SJCRH30 (cell line): ENCODE measurements at regions not wholly inside any gene's neighbourhood (a gene's known extent, or its start where the extent isn't known, plus 50 kb on each side); places are given as distances from the start of the nearest gene placed in this dataset.
"Not testable (repeated sequence)": the region's sequence is repeated elsewhere in the genome, so short reads cannot be mapped to it uniquely, and the experiment has no call there.

ENCODE experiments used
- DNase-seq, 2 experiments: peaks; one replicate each; pipeline ENCODE4 v3.0.0-alpha.2; 2015 to 2020
- H3K27ac ChIP-seq: fragments of 250-450 bp; sonication (Bioruptor Pico); 2 replicates; pipeline ENCODE4 v1.5.1; 2020; ENCODE audit warnings: mild to moderate bottlenecking, moderate library complexity
- H3K27me3 ChIP-seq: fragments of 250-450 bp; sonication (Bioruptor Pico); 2 replicates; pipeline ENCODE4 v1.5.1; 2020; ENCODE audit warnings: mild to moderate bottlenecking, moderate library complexity
- H3K36me3 ChIP-seq: fragments of 250-450 bp; sonication (Bioruptor Pico); 2 replicates; pipeline ENCODE4 v1.5.1; 2020; ENCODE audit warnings: mild to moderate bottlenecking, moderate library complexity
- H3K4me1 ChIP-seq: fragments of 250-450 bp; sonication (Bioruptor Pico); 2 replicates; pipeline ENCODE4 v1.5.1; 2020; ENCODE audit warnings: mild to moderate bottlenecking, moderate library complexity
- H3K4me3 ChIP-seq: fragments of 250-450 bp; sonication (Bioruptor Pico); 2 replicates; pipeline ENCODE4 v1.5.1; 2020; ENCODE audit warnings: mild to moderate bottlenecking, moderate library complexity
- H3K9me3 ChIP-seq: fragments of 250-450 bp; sonication (Bioruptor Pico); replicated peaks from 2 replicates; pipeline ENCODE4 v1.5.1; 2020; ENCODE audit warnings: mild to moderate bottlenecking, moderate library complexity

- Histone ChIP-seq H3K27me3 (no peaks in the 10 kb centered on the region), H3K4me3 (no peak overlapping the region), H3K36me3 (no peaks in the 10 kb centered on the region), H3K27ac (no peak overlapping the region), H3K9me3 (no peaks in the 10 kb centered on the region), H3K4me1 (no peaks in the 10 kb centered on the region)
- DNase-seq, result no peak
Measured at GRCh38 chr2:228956701-228957474, 314.2 kb downstream of the PID1 start.

GRCh38 chr2:228949831-228950230 lies 321.3 kb downstream of the PID1 start:
- no peak overlapping the region for H3K27ac ChIP-seq
- no peaks in the 10 kb centered on the region for H3K27me3 ChIP-seq
- no peak for DNase-seq
- H3K4me3 ChIP-seq, result no peak overlapping the region
- no peaks in the 10 kb centered on the region for H3K4me1 ChIP-seq
- no peaks in the 10 kb centered on the region for H3K9me3 ChIP-seq
- no peaks in the 10 kb centered on the region for H3K36me3 ChIP-seq

- no peak overlapping the region for H3K27ac ChIP-seq
- H3K4me1 ChIP-seq, result no peaks in the 10 kb centered on the region
- 0 out of 2 replicates have a peak, but pooled peaks cover 4% of the 10 kb centered on the region for H3K27me3 ChIP-seq
- H3K4me3 ChIP-seq, result no peak overlapping the region
- no peaks in the 10 kb centered on the region for H3K9me3 ChIP-seq
- H3K36me3 ChIP-seq, result no peaks in the 10 kb centered on the region
- no peak for DNase-seq
Measured at GRCh38 chr2:228945710-228946109, 325.4 kb downstream of the PID1 start.

- DNase-seq, result no peak
- Histone ChIP-seq H3K27me3 (0 out of 2 replicates have a peak, but pooled peaks cover 4% of the 10 kb centered on the region), H3K9me3 (no peaks in the 10 kb centered on the region), H3K4me1 (no peaks in the 10 kb centered on the region), H3K4me3 (no peak overlapping the region), H3K27ac (no peak overlapping the region), H3K36me3 (no peaks in the 10 kb centered on the region)
Measured at GRCh38 chr2:228942856-228943255, 328.2 kb downstream of the PID1 start.

GRCh38 chr2:228938629-228939028 lies 332.5 kb downstream of the PID1 start:
- Histone ChIP-seq H3K4me1 (no peaks in the 10 kb centered on the region), H3K27me3 (0 out of 2 replicates have a peak, but pooled peaks cover 4% of the 10 kb centered on the region), H3K36me3 (no peaks in the 10 kb centered on the region), H3K9me3 (no peaks in the 10 kb centered on the region), H3K4me3 (no peak overlapping the region), H3K27ac (no peak overlapping the region)
- no peak for DNase-seq

- no peaks in the 10 kb centered on the region for H3K4me1 ChIP-seq
- H3K27ac ChIP-seq, result no peak overlapping the region
- H3K36me3 ChIP-seq, result no peaks in the 10 kb centered on the region
- 0 out of 2 replicates have a peak, but pooled peaks cover 3% of the 10 kb centered on the region for H3K27me3 ChIP-seq
- no peak overlapping the region for H3K4me3 ChIP-seq
- DNase-seq, result no peak
- H3K9me3 ChIP-seq, result no peaks in the 10 kb centered on the region
Measured at GRCh38 chr2:228927028-228928010, 343.8 kb downstream of the PID1 start.

GRCh38 chr2:228919808-228920207 lies 351.3 kb downstream of the PID1 start:
- H3K27me3 ChIP-seq, result no peaks in the 10 kb centered on the region
- no peaks in the 10 kb centered on the region for H3K4me1 ChIP-seq
- no peak for DNase-seq
- no peak overlapping the region for H3K27ac ChIP-seq
- H3K9me3 ChIP-seq, result 0 out of 2 replicates have a peak, but pooled peaks cover 3% of the 10 kb centered on the region
- no peaks in the 10 kb centered on the region for H3K36me3 ChIP-seq
- no peak overlapping the region for H3K4me3 ChIP-seq

GRCh38 chr2:228917220-228917619 lies 353.9 kb downstream of the PID1 start:
- Histone ChIP-seq H3K36me3 (no peaks in the 10 kb centered on the region), H3K27me3 (no peaks in the 10 kb centered on the region), H3K4me1 (no peaks in the 10 kb centered on the region), H3K4me3 (no peak overlapping the region), H3K9me3 (0 out of 2 replicates have a peak, but pooled peaks cover 3% of the 10 kb centered on the region), H3K27ac (no peak overlapping the region)
- DNase-seq, result no peak

- no peaks in the 10 kb centered on the region for H3K36me3 ChIP-seq
- H3K27ac ChIP-seq, result no peak overlapping the region
- 0 out of 2 replicates have a peak, but pooled peaks cover 3% of the 10 kb centered on the region for H3K9me3 ChIP-seq
- no peaks in the 10 kb centered on the region for H3K27me3 ChIP-seq
- DNase-seq, result no peak
- no peak overlapping the region for H3K4me3 ChIP-seq
- no peaks in the 10 kb centered on the region for H3K4me1 ChIP-seq
Measured at GRCh38 chr2:228916416-228917090, 354.5 kb downstream of the PID1 start.

GRCh38 chr2:228913176-228913575 lies 357.9 kb downstream of the PID1 start:
- Histone ChIP-seq H3K9me3 (no peaks in the 10 kb centered on the region), H3K36me3 (no peaks in the 10 kb centered on the region), H3K27ac (no peak overlapping the region), H3K4me3 (no peak overlapping the region), H3K27me3 (no peaks in the 10 kb centered on the region), H3K4me1 (no peaks in the 10 kb centered on the region)
- no peak for DNase-seq

- H3K9me3 ChIP-seq, DNase-seq, H3K4me3 ChIP-seq, H3K4me1 ChIP-seq, H3K27ac ChIP-seq, H3K27me3 ChIP-seq, H3K36me3 ChIP-seq: not testable (repeated sequence)
Measured at GRCh38 chr2:228910872-228911271, 360.2 kb downstream of the PID1 start.

GRCh38 chr2:228902176-228902575 lies 368.9 kb downstream of the PID1 start:
- Histone ChIP-seq H3K9me3 (no peaks in the 10 kb centered on the region), H3K27me3 (no peaks in the 10 kb centered on the region), H3K36me3 (no peaks in the 10 kb centered on the region), H3K27ac (no peak overlapping the region), H3K4me3 (no peak overlapping the region), H3K4me1 (no peaks in the 10 kb centered on the region)
- no peak for DNase-seq

GRCh38 chr2:228901531-228901930 lies 369.6 kb downstream of the PID1 start:
- no peaks in the 10 kb centered on the region for H3K4me1 ChIP-seq
- H3K4me3 ChIP-seq, result no peak overlapping the region
- no peaks in the 10 kb centered on the region for H3K9me3 ChIP-seq
- no peak for DNase-seq
- no peaks in the 10 kb centered on the region for H3K36me3 ChIP-seq
- no peaks in the 10 kb centered on the region for H3K27me3 ChIP-seq
- H3K27ac ChIP-seq, result no peak overlapping the region

- no peaks in the 10 kb centered on the region for H3K36me3 ChIP-seq
- H3K27me3 ChIP-seq, result no peaks in the 10 kb centered on the region
- no peak overlapping the region for H3K27ac ChIP-seq
- H3K9me3 ChIP-seq, result no peaks in the 10 kb centered on the region
- H3K4me3 ChIP-seq, result no peak overlapping the region
- no peak for DNase-seq
- peaks cover 25% of the 10 kb centered on the region for H3K4me1 ChIP-seq
Measured at GRCh38 chr2:228878138-228878537, 392.9 kb downstream of the PID1 start.
